HCT116 (cell line): ENCODE measurements at regions not wholly inside any gene's neighbourhood (a gene's known extent, or its start where the extent isn't known, plus 50 kb on each side); places are given as distances from the start of the nearest gene placed in this dataset.

Experiments used
- ATAC-seq: fragments of 200-7000 bp; cut with Tn5 transposase; 2 replicates; pipeline ENCODE4 v1.9.1; 2020; ENCODE audit warnings: mild to moderate bottlenecking, moderate library complexity
- BruUV-seq: library from RNA; stranded (reverse); fragments of 400-500 nt; replicated peaks from 2 replicates; lab custom pipeline; 2021; lab: Mats Ljungman, UMichigan
- CTCF ChIA-PET: fragments of 300-600 bp; sonication (Branson Sonifier 250); formaldehyde crosslinking; loops from one replicate; lab custom pipeline; 2021; ENCODE audit warnings: antibody characterized with exemption; lab: Charles Lee
- POLR2A ChIA-PET: fragments of 300-600, 350-600 bp; sonication (Branson Sonifier 250); formaldehyde crosslinking; loops from one replicate; lab custom pipeline; 2021; ENCODE audit warnings: antibody characterized with exemption; lab: Charles Lee
- RAD21 ChIA-PET, 2 experiments: fragments of 300-600 bp; sonication (Branson Sonifier 250); formaldehyde crosslinking; loops; one replicate each; lab custom pipeline; 2023; ENCODE audit warnings: low total read pairs in 2 of 2; ENCODE audit not compliant: uncharacterized antibody in 2 of 2, unreplicated experiment in 2 of 2, low non-redundant PET in 1 of 2; lab: Charles Lee
- DNase-seq: peaks from one replicate; pipeline ENCODE4 v3.0.0-alpha.2; 2010; ENCODE audit warnings: low read depth, low spot score
- H2AFZ ChIP-seq: fragments of 200-600 bp; shearing (Covaris generic), sonication (generic); 2 replicates; pipeline ENCODE4 v1.6.1; 2017; ENCODE audit warnings: low read depth, mixed run types, mixed read lengths, antibody characterized with exemption, low read length; ENCODE audit not compliant: poor library complexity, severe bottlenecking
- H3K27ac ChIP-seq: 2 replicates; pipeline ENCODE4 v1.5.1; 2012; ENCODE audit warnings: low read depth, low read length
- H3K27me3 ChIP-seq: fragments of 200-600 bp; sonication (generic); 2 replicates; pipeline ENCODE4 v1.6.1; 2016; ENCODE audit warnings: mixed run types, low read length, mixed read lengths; ENCODE audit not compliant: insufficient read depth
- H3K36me3 ChIP-seq, 2 experiments: fragments of 200-500 bp in 1 of 2; fragments of 200-600 bp in 1 of 2; sonication (Bioruptor generic) in 1 of 2; sonication (generic) in 1 of 2; 2 replicates each; pipeline versions ENCODE4 v1.5.1 to v1.6.1; 2014 to 2016; ENCODE audit warnings: low read length in 2 of 2, inconsistent platforms in 1 of 2, mixed read lengths in 1 of 2, mixed run types in 1 of 2; ENCODE audit not compliant: insufficient read depth in 2 of 2, control insufficient read depth in 1 of 2
- H3K4me1 ChIP-seq, 2 experiments: fragments of 200-600 bp in 1 of 2; sonication (generic) in 1 of 2; 2 replicates each; pipeline versions ENCODE4 v1.5.1 to v1.6.1; 2012 to 2017; ENCODE audit warnings: low read length in 2 of 2, inconsistent platforms in 1 of 2, mild to moderate bottlenecking in 1 of 2, mixed read lengths in 1 of 2, mixed run types in 1 of 2, moderate library complexity in 1 of 2; ENCODE audit not compliant: insufficient read depth in 2 of 2, control insufficient read depth in 1 of 2
- H3K4me2 ChIP-seq: fragments of 200-600 bp; sonication (generic); 2 replicates; pipeline ENCODE4 v1.6.1; 2017; ENCODE audit warnings: mixed run types, low read length, mixed read lengths
- H3K4me3 ChIP-seq, 2 experiments: fragments of 200-600 bp in 1 of 2; sonication (generic) in 1 of 2; replicated peaks in 1 of 2; 2 replicates each; pipeline ENCODE4 v1.5.1; 2011 to 2016; ENCODE audit warnings: low read length in 2 of 2, control low read depth in 1 of 2, low read depth in 1 of 2, mild to moderate bottlenecking in 1 of 2, mixed read lengths in 1 of 2, mixed run types in 1 of 2
- H3K79me2 ChIP-seq: fragments of 200-600 bp; sonication (generic); 2 replicates; pipeline ENCODE4 v1.6.1; 2017; ENCODE audit warnings: mild to moderate bottlenecking, mixed run types, low read length, moderate library complexity, mixed read lengths; ENCODE audit not compliant: insufficient read depth
- H3K9ac ChIP-seq: fragments of 200-600 bp; sonication (generic); 2 replicates; pipeline ENCODE4 v1.6.1; 2016; ENCODE audit warnings: low read length, mixed read lengths
- H3K9me2 ChIP-seq: fragments of 200-600 bp; sonication (generic), shearing (Covaris generic); 2 replicates; pipeline ENCODE4 v1.6.1; 2017; ENCODE audit warnings: mixed run types, mild to moderate bottlenecking, moderate library complexity; ENCODE audit not compliant: insufficient read depth
- H3K9me3 ChIP-seq, 2 experiments: fragments of 200-500 bp in 1 of 2; fragments of 200-600 bp in 1 of 2; sonication (Bioruptor generic) in 1 of 2; sonication (generic) in 1 of 2; 2 replicates each; pipeline ENCODE4 v1.6.1; 2014 to 2017; ENCODE audit warnings: low read length in 2 of 2, mixed read lengths in 2 of 2, inconsistent platforms in 1 of 2, low read depth in 1 of 2, mild to moderate bottlenecking in 1 of 2, mixed run types in 1 of 2, moderate library complexity in 1 of 2; ENCODE audit not compliant: control insufficient read depth in 1 of 2, insufficient read depth in 1 of 2
- H4K20me1 ChIP-seq: fragments of 200-600 bp; sonication (generic), shearing (Covaris generic); 2 replicates; pipeline ENCODE4 v1.6.1; 2017; ENCODE audit warnings: mixed run types, mild to moderate bottlenecking, moderate library complexity; ENCODE audit not compliant: insufficient read depth
- ATF3 ChIP-seq: IDR thresholded peaks from 2 replicates; pipeline ENCODE4 v1.6.1; 2012
- CBX3 ChIP-seq: IDR thresholded peaks from 2 replicates; pipeline ENCODE4 v1.6.1; 2012; ENCODE audit warnings: low read depth
- CEBPB ChIP-seq: IDR thresholded peaks from 2 replicates; pipeline ENCODE4 v1.6.1; 2012; ENCODE audit warnings: low read depth
- EGR1 ChIP-seq: IDR thresholded peaks from 2 replicates; pipeline ENCODE4 v1.6.1; 2012; ENCODE audit warnings: low read depth
- EZH2 ChIP-seq: fragments of 200-600 bp; sonication (generic); IDR thresholded peaks from 2 replicates; pipeline ENCODE4 v1.6.1; 2017; ENCODE audit warnings: antibody characterized with exemption, mixed run types
- FOSL1 ChIP-seq: IDR thresholded peaks from 2 replicates; pipeline ENCODE4 v1.6.1; 2012; ENCODE audit warnings: low read depth
- JUND ChIP-seq: IDR thresholded peaks from 2 replicates; pipeline ENCODE4 v1.6.1; 2012
- POLR2AphosphoS5 ChIP-seq: IDR thresholded peaks from 2 replicates; pipeline ENCODE4 v1.6.1; 2011; ENCODE audit warnings: mild to moderate bottlenecking, low read depth, low read length, moderate library complexity
- RAD21 ChIP-seq: IDR thresholded peaks from 2 replicates; pipeline ENCODE4 v1.6.1; 2012; ENCODE audit warnings: low read depth, mild to moderate bottlenecking
- REST ChIP-seq: IDR thresholded peaks from 2 replicates; pipeline ENCODE4 v1.6.1; 2012; ENCODE audit warnings: low read depth
- SIN3A ChIP-seq: IDR thresholded peaks from 2 replicates; pipeline ENCODE4 v1.6.1; 2012; ENCODE audit warnings: low read depth
- SP1 ChIP-seq: IDR thresholded peaks from 2 replicates; pipeline ENCODE4 v1.6.1; 2012; ENCODE audit warnings: low read depth
- intact Hi-C: fragments of 100-400 bp; cut with micrococcal nuclease; formaldehyde crosslinking; loops from 2 replicates; pipeline ENCODE4 v1.10.0; 2022

GRCh38 chr18:31230495-31230894 is 67.8 kb upstream of the DSC1 start:
- H3K4me1 ChIP-seq: peaks cover 30 to 65% of the 10 kb centered on the region in 2 experiments
- H3K9me3 ChIP-seq: no peaks in the 10 kb centered on the region
- peak overlapping the region in 1 of 2 experiments; percentile 41; a peak in 2 of 4 replicates for H3K4me3 ChIP-seq
- ATAC-seq (peak; percentile 82), DNase-seq (peak; percentile 89)
- intact Hi-C loops: loop anchor here (5.0 to 10.0 kb wide), 2 partner anchors 128 to 216 kb away; partner anchors contain the start of gene DSC2
- H3K9ac ChIP-seq: peak overlapping the region; percentile 49
- no peaks in the 10 kb centered on the region for H3K9me2 ChIP-seq
- peak overlapping the region; percentile 39; the same call in 1 of the 2 replicates for H3K27ac ChIP-seq
- ChIA-PET CTCF (no interaction called here), POLR2A (no interaction called here), RAD21 (no interaction called here)
- H2AFZ ChIP-seq: peak overlapping the region; percentile 98
- peak overlapping the region; percentile 73 for H3K4me2 ChIP-seq
- no peaks in the 10 kb centered on the region for H3K79me2 ChIP-seq
- BruUV-seq: no TSS peak
- H4K20me1 ChIP-seq: no peaks in the 10 kb centered on the region
- H3K27me3 ChIP-seq: no peaks in the 10 kb centered on the region
- TF ChIP-seq ATF3 (no peak; the same call in 1 of the 2 replicates), SP1 (peak; percentile 77), FOSL1 (peak; percentile 90), POLR2AphosphoS5 (no peak), EGR1 (no peak; the same call in 1 of the 2 replicates), CBX3 (peak; percentile 77; the same call in 1 of the 2 replicates), RAD21 (peak; percentile 40; the same call in 1 of the 2 replicates), CEBPB (0 out of 2 replicates have a peak, but pooled peaks have one; percentile 55), JUND (peak; percentile 79), SIN3A (peak; percentile 45; the same call in 1 of the 2 replicates)
- no peaks in the 10 kb centered on the region for H3K36me3 ChIP-seq

- ATAC-seq (no peak), DNase-seq (no peak)
- ChIA-PET RAD21 (no interaction called here), POLR2A (no interaction called here), CTCF (no interaction called here)
- peaks cover 23 to 58% of the 10 kb centered on the region in 2 experiments for H3K4me1 ChIP-seq
- no peaks in the 10 kb centered on the region for H3K9me3 ChIP-seq
- no peak overlapping the region for H3K4me2 ChIP-seq
- H3K36me3 ChIP-seq: no peaks in the 10 kb centered on the region
- H3K4me3 ChIP-seq: no peak overlapping the region
- no peak overlapping the region for H3K27ac ChIP-seq
- H3K79me2 ChIP-seq: no peaks in the 10 kb centered on the region
- intact Hi-C loops: loop anchor here (5.0 to 10.0 kb wide), 2 partner anchors 130 to 217 kb away; partner anchors contain the start of gene DSC2
- H3K27me3 ChIP-seq: no peaks in the 10 kb centered on the region
- no peak overlapping the region for H3K9ac ChIP-seq
- H2AFZ ChIP-seq: peak overlapping the region; percentile 92
- TF ChIP-seq REST (no peak), RAD21 (no peak), SIN3A (no peak), EZH2 (no peak)
- H4K20me1 ChIP-seq: no peaks in the 10 kb centered on the region
- BruUV-seq: no TSS peak
- H3K9me2 ChIP-seq: no peaks in the 10 kb centered on the region
Measured at GRCh38 chr18:31232013-31232412, 69.4 kb upstream of the DSC1 start.
